ENCODE measurements at regions not wholly inside any gene's neighbourhood (a gene's known extent, or its start where the extent isn't known, plus 50 kb on each side); places are given as distances from the start of the nearest gene placed in this dataset.
"Not testable (repeated sequence)": the region's sequence is repeated elsewhere in the genome, so short reads cannot be mapped to it uniquely, and the experiment has no call there.

DNA sequence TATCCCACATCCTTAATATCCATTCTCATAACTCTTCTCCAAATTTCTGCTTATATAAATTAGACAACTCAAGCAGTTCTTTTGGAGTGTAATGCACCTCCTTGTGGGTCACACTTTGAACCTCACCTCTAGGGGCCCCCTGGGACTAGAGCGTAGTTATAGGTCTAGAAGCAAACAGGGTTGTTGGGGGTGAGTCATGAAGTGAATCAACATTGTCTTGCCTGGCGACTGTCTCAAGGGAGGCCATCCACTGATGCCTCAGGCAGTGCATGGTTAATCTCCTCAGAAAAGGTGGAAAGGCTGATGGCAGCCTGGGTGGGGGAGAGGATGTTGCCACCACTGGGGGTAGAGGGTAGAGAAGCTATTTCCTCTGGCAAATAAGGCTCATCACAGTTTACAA, 129.1 kb downstream of the TNFRSF21 start:
- DNase-seq (ENCODE audit: low read depth in 2 of 2): no peak

- no peak for DNase-seq (ENCODE audit: low read depth in 2 of 2)
These were observed 130.4 kb downstream of the TNFRSF21 start for GRCh38 chr6:47179286-47179685.

DNA sequence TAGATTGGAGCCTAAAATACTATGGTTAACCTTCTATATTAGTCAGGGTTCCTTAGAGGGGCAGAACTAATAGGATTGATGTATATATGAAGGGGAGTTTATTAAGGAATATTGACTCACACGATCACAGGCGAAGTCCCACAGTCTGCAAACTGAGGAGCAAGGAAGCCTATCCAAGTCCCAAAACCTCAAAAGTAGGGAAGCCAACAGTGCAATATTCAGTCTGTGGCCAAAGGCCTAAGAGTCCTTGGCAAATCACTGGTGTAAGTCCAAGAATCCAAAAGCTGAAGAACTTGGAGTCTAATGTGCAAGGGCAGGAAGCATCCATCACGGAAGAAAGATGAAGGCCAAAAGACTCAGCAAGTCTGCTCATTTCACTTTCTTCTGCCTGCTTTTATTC, 133.5 kb upstream of the ADGRF1 start:
- no peak for DNase-seq (ENCODE audit: low read depth in 2 of 2)

DNA sequence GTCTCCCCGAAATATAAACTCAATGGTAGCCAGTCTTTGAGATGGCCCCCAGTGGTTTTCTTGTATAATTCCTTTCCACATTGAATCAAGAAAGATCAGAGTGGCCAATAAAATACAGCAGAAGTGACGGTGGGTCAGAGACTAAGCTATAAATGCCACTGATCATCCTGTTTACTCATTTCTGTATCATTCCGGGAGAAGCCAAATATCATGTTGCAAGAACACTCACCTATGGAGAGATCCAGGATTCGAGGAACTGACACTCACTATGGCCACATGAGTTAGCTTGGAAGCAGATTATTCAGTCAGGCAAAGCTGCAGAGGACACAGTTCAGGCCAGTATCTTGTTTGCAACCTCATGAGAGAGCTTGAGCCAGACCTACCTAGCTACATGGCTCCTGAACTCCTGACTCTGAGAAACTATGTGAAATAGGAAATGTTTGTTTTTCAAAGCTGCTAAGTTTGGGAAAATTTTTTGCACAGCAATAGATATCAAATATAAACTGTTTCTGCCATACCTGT, 132.4 kb upstream of the ADGRF1 start:
- no peak for DNase-seq (ENCODE audit: low read depth in 2 of 2)

- DNase-seq (ENCODE audit: low read depth in 2 of 2): not testable (repeated sequence)
These were observed 131.9 kb upstream of the ADGRF1 start for GRCh38 chr6:47174063-47174462.

- DNase-seq (ENCODE audit: low read depth in 2 of 2): not testable (repeated sequence)
These were observed 131.0 kb upstream of the ADGRF1 start for GRCh38 chr6:47173145-47173544.

DNA sequence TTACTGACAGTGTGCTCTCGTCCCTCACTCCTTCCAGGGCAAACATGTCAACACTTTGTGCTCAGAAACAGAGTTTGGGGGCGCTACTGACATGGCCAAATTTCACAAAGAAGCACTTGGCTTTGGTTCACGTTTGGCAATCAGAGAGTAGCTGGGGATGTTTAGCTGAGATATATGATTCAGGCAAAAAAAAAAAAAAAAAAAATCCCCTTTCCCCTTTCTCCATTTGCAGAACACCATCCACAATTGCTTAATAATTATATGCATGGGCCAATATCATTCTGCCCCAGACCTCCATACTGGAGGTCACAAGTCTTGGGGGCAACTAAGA, 128.4 kb upstream of the ADGRF1 start:
- no peak for DNase-seq (ENCODE audit: low read depth in 2 of 2)

DNA sequence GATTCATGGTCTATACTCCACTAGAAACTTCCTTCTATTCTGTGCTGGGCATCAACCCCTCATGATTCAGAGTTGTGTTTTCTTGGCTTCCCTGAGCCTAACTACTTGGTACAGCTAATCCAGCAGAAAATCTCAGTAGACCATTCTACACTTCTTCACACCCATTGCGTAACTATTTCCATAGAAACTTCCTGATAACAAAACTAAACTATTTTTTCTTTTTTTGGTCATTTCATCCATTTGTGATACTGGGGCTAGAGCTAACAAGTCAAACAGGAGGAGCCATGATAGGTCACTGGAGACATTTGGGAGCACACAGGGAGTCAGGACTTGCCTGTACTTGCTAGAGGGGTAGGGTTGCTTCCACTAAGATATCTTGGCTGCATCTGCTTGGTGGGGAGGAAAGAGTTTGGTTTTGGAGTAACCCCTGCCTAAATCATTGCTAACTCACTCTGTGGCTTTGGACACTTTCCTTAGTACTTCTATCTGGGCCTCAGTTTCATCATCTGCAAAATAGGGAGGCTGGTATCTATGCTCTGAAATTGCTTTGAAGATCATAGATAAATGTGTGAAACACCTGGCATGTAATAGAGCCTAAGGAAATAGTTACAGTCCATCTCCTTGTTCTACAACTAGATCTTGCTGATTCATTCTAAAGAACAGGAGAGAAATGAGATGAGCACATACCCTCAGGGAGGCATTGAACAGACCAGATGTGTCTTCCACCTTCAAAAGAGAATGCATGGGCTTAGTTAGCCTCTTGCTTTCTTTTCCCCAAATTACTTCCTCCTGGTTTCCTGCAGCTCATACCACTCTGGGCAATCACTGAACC, 127.9 kb upstream of the ADGRF1 start:
- no peak for DNase-seq (ENCODE audit: low read depth in 2 of 2)

DNA sequence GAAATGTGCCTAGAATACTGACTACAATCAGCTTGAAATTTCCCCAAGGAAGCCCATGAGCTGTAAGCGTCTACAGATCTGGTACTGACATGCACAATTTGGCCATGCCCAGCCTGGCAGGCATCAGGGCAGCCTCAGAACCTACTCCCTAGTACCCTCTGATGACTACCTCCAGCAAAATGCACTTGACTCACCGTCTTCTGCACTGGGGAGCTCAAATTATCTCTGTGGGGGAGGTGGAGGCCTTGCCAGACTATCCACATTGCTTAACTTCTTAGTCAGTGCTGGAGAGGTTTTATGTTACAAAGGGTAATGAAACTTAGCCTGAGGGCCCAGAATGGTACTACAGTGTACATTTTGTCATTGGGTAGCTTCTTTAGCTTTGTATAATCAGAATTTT, 126.0 kb upstream of the ADGRF1 start:
- DNase-seq (ENCODE audit: low read depth in 2 of 2): no peak

DNA sequence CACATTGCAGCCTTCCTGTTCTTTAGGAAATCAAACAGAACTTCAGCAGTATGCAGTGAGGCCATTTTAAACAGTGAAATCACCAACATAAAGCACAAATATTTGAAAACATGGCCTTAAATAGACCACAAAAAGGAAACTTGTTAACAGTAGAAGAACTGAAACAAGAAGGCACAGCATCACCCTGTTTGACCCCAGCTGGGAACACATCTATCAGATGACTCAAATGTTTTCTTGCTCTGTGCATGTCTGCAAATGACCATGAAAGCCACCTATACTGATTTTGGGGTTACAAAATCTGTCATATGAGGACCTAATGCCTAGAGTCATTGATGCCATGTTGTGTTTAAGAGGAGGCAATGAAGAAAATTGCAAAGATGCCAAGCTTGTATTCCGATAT, 123.8 kb upstream of the ADGRF1 start:
- DNase-seq (ENCODE audit: low read depth in 2 of 2): no peak

GRCh38 chr6:47164877-47165276, 122.7 kb upstream of the ADGRF1 start:
- DNase-seq (ENCODE audit: low read depth in 2 of 2): no peak

DNA sequence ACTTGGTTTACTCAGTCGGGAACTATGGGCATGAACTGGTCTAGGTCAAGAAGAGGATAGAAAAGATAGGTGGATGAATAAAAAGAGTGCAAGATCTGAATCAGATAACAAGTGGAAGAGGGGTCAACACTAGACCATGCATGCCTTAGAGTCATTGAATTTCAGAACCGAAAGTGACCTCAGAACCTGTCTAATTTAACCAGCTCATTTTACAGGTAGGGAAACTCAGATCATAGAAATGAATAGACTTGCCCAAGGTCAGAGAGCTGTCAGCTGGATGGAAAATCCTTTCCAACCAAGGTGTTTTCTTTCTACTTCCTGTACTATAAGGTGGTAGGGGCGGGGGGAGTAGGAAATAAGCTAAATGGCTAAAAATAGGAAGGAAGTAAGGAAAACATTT, 121.4 kb upstream of the ADGRF1 start:
- no peak for DNase-seq (ENCODE audit: low read depth in 2 of 2)

GRCh38 chr6:47162793-47163192, 120.7 kb upstream of the ADGRF1 start:
- DNase-seq (ENCODE audit: low read depth in 2 of 2): no peak

DNA sequence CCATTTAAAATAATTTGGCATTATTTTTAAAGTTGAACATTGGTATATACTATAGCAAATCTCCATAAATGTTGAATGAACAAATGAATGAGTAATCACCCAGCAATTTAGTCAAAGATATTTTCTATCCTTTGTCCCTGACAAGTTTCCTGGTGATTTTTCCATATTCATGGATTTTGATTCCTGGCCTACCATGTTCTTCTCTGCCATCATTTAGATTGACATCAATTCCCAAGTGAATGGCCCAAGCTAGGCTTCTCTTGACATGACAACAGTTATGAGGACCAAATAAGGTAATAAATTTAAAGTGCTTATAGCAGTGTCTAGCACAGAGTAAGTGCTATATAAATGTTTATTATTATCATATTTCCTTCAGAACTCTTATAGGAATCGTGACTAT, 120.1 kb upstream of the ADGRF1 start:
- no peak for DNase-seq (ENCODE audit: low read depth in 2 of 2)

DNA sequence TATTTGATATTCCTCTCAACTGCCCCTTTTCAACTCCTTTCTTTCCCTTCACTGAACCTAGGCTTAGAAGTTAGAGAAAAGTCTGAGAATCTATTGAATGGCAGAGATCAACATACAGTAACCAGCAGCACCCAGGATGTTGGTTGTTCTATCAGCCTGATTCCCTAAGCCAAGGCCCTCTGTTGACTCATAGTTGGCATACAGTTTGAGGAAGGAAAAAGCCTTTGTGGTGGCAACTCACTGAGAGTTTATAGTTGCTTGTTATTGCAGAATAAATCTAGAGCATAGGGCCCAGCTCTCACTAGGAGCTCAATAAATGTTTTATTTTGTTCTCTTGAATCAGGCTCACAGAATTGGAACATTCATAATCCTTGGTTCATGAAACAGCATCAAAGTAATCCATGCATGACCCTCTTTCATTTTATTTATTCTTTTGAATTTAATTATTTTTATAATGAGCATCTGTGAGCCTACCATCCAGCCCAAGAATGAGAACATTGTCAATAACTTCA, 119.1 kb upstream of the ADGRF1 start:
- no peak for DNase-seq (ENCODE audit: low read depth in 2 of 2)

GRCh38 chr6:47160702-47161101, 118.6 kb upstream of the ADGRF1 start:
- DNase-seq (ENCODE audit: low read depth in 2 of 2): no peak

DNA sequence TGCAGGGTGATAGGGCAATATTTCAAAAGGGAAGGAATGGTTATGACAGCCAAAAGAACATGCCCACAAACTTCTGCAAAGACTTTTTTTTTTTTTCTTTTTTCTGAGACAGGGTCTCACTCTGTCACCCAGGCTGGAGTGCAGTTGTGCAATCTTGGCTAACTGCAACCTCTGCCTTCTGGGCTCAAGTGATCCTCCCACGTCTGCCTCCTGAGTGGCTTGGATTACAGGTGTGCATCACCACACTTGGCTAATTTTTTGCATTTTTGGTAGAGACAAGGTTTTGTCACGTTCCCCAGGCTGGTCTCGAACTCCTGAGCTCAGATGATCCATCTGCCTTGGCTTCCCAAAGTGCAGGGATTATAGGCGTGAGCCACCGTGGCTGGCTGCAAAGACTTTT, 117.6 kb upstream of the ADGRF1 start:
- DNase-seq (ENCODE audit: low read depth in 2 of 2): no peak

DNA sequence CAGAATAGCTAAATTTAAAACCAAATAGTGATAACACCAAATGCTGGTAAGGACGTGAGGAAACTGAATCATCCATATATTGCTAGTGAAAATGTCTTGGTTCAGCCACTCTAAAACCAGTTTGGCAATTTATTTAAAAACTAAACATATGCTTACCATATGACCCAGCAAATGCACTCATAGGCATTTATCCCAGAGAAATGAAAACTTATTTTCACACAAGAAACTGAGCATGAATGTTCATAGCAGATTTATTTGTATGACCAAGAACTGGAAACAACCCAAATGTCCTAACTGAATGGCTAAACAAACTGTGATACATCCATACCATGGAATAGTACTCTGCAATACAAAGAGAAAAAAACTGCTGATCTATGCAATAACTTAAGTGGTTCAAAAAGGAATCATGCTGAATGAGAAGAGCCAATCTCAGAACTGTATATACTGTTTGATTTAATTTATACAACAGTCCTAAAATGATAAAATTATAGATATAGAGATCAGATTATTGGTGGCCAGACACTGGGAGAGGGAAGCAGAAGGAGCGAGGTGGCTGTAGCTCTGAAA, 115.6 kb upstream of the ADGRF1 start:
- DNase-seq (ENCODE audit: low read depth in 2 of 2): no peak

- DNase-seq (ENCODE audit: low read depth in 2 of 2): no peak
These were observed 114.9 kb upstream of the ADGRF1 start for GRCh38 chr6:47157063-47157462.

DNA sequence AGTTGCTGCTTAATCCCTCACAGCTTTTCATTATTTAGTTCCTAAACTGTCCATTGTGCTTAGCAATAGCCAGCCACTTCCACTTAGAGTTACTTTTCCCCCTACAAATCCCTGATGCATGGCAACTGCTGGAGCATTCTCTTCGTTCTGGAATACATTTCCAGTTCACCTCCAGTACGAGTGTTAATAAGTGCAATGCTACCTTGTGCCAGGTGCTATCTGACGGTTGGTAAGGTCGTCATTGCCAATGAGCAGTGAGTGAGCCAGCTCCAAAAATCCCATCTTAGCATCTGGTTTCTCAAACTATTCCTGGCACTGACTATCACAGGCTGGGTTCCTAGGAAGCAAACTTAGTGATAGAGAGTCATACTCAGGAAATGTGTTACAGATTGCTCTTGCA, 114.1 kb upstream of the ADGRF1 start:
- DNase-seq (ENCODE audit: low read depth in 2 of 2): no peak

DNA sequence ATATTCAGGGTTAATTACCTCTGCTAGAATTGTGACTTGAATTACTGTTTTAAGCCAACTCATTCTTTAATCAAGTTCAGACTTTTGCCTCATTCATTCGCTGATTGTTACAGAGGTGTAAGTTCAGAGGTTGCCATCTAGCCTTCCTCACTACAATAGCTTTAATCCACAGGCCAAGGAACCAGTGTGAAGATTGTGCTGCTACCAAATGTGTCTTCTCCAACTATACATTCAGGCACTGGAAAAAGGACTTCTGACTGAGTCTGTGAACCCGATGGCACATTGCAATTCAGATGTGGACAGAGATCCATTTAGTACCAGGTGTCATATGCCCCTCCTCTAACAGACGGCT, 111.2 kb upstream of the ADGRF1 start:
- no peak for DNase-seq (ENCODE audit: low read depth in 2 of 2)

- DNase-seq (ENCODE audit: low read depth in 2 of 2): no peak
These were observed 110.7 kb upstream of the ADGRF1 start for GRCh38 chr6:47152666-47153403.
